Fibroblast of mammary gland (primary cell): ENCODE measurements at regions not wholly inside any gene's neighbourhood (a gene's known extent, or its start where the extent isn't known, plus 50 kb on each side); places are given as distances from the start of the nearest gene placed in this dataset.

ENCODE experiments used
- DNase-seq: peaks from one replicate; pipeline ENCODE4 v3.0.0-alpha.2; 2010; ENCODE audit warnings: low read depth
- H3K4me3 ChIP-seq: 2 replicates; pipeline ENCODE4 v1.5.1; 2011; ENCODE audit warnings: low read depth, mild to moderate bottlenecking, low read length, moderate library complexity; ENCODE audit not compliant: control insufficient read depth
- CTCF ChIP-seq: conservative IDR thresholded peaks from 2 replicates; pipeline ENCODE4 v1.5.1; 2011; ENCODE audit warnings: low read depth, low read length, inconsistent platforms; ENCODE audit not compliant: control insufficient read depth, insufficient read depth

- TF ChIP-seq CTCF = peak; percentile 61
- no peak overlapping the region for H3K4me3 ChIP-seq
- peak; percentile 52 for DNase-seq
These were observed 126.7 kb upstream of the CSF3R start for GRCh38 chr1:36609241-36610027.

GRCh38 chr1:36608272-36608671 lies 125.6 kb upstream of the CSF3R start:
- TF ChIP-seq CTCF = no peak
- no peak for DNase-seq
- H3K4me3 ChIP-seq = no peak overlapping the region

- no peak overlapping the region for H3K4me3 ChIP-seq
- no peak for DNase-seq
- no peak for TF ChIP-seq CTCF
These were observed 124.5 kb upstream of the CSF3R start for GRCh38 chr1:36607263-36607651.

- TF ChIP-seq CTCF = no peak
- H3K4me3 ChIP-seq = no peak overlapping the region
- no peak for DNase-seq
These were observed 124.0 kb upstream of the CSF3R start for GRCh38 chr1:36606641-36607262.

GRCh38 chr1:36605942-36606640 lies 123.4 kb upstream of the CSF3R start:
- DNase-seq = no peak
- no peak for TF ChIP-seq CTCF
- no peak overlapping the region for H3K4me3 ChIP-seq

- DNase-seq = no peak
- no peak overlapping the region for H3K4me3 ChIP-seq
- no peak for TF ChIP-seq CTCF
These were observed 120.7 kb upstream of the CSF3R start for GRCh38 chr1:36603461-36603860.
